ENCODE measurements at regions not wholly inside any gene's neighbourhood (a gene's known extent, or its start where the extent isn't known, plus 50 kb on each side); places are given as distances from the start of the nearest gene placed in this dataset.

DNA sequence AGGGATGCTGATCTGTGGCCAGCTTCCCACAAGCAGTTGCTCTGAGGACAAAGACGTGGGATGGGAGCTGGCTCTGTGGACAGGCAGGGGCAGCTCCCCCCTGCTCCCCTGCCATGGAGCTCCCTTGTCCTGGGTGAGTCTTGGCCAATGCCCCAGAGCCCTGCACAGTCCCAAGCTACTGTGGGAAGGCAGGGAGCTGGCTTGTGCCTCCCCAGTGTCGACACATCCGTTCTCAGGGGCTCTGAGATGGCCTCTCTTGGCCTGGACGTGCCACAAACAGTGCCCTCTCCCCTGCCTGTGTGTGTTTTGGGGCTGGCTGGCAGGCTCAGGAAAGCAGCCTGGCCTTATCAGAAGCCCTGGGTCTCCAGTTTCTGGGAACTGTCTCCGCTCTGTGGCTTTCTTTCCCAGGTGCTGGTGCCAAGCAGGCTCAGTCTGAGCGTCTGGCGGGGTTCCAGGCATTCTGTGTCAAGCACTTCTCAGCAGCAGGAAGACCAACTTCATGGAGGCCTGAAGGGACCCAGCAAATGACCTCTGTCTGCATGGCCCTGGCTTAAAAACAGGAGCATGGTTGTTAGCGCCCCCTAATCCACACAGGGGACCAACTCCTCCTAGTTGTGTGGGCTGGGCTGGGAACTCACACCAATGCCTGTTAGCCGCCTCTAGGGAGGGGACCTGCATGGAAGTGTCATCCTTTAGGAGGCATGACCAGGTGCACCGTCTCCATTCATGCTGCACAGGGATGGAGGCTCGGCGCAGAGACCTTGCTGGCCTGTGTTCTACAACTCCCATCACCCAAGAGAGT is 375.2 kb downstream of the RPS24 start:
- Histone ChIP-seq H3K4me1 (ENCODE audit: insufficient read depth, low read length, poor library complexity, severe bottlenecking) (peaks cover 3% of the 10 kb centered on the region), H3K9me3 (ENCODE audit: low read depth, low read length, poor library complexity, severe bottlenecking) (no peaks in the 10 kb centered on the region), H3K4me3 (ENCODE audit: low read depth, low read length, poor library complexity, severe bottlenecking) (no peak overlapping the region), H3K27ac (ENCODE audit: low read depth, low read length, poor library complexity, severe bottlenecking) (no peak overlapping the region), H3K27me3 (replicated peaks; ENCODE audit: insufficient read depth, low read depth, low read length, poor library complexity) (no peaks in the 10 kb centered on the region), H3K36me3 (ENCODE audit: insufficient read depth, low read length, poor library complexity, severe bottlenecking) (no peaks in the 10 kb centered on the region)
- intact Hi-C loops (cut with micrococcal nuclease; ENCODE audit: unreplicated experiment): no loop called here
- BruUV-seq (replicated peaks): no TSS peak
- DNase-seq (ENCODE audit: low spot score): no peak
- ChIA-PET CTCF (no interaction called here), POLR2A (ENCODE audit: low non-redundant PET) (interaction anchor here (0.5 kb wide), 1 partner anchor 14 kb away, joined by 5 read pairs; no protein-coding TSS in a partner anchor)
- TF ChIP-seq, protein P1, sequence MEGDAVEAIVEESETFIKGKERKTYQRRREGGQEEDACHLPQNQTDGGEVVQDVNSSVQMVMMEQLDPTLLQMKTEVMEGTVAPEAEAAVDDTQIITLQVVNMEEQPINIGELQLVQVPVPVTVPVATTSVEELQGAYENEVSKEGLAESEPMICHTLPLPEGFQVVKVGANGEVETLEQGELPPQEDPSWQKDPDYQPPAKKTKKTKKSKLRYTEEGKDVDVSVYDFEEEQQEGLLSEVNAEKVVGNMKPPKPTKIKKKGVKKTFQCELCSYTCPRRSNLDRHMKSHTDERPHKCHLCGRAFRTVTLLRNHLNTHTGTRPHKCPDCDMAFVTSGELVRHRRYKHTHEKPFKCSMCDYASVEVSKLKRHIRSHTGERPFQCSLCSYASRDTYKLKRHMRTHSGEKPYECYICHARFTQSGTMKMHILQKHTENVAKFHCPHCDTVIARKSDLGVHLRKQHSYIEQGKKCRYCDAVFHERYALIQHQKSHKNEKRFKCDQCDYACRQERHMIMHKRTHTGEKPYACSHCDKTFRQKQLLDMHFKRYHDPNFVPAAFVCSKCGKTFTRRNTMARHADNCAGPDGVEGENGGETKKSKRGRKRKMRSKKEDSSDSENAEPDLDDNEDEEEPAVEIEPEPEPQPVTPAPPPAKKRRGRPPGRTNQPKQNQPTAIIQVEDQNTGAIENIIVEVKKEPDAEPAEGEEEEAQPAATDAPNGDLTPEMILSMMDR (conservative IDR thresholded peaks at IDR 0.05; ENCODE audit: low read depth, low read length): no peak
- TF ChIP-seq EZH2 (IDR thresholded peaks at IDR 0.05; ENCODE audit: borderline replicate concordance, low read depth, low read length, poor library complexity, severe bottlenecking): no peak

DNA sequence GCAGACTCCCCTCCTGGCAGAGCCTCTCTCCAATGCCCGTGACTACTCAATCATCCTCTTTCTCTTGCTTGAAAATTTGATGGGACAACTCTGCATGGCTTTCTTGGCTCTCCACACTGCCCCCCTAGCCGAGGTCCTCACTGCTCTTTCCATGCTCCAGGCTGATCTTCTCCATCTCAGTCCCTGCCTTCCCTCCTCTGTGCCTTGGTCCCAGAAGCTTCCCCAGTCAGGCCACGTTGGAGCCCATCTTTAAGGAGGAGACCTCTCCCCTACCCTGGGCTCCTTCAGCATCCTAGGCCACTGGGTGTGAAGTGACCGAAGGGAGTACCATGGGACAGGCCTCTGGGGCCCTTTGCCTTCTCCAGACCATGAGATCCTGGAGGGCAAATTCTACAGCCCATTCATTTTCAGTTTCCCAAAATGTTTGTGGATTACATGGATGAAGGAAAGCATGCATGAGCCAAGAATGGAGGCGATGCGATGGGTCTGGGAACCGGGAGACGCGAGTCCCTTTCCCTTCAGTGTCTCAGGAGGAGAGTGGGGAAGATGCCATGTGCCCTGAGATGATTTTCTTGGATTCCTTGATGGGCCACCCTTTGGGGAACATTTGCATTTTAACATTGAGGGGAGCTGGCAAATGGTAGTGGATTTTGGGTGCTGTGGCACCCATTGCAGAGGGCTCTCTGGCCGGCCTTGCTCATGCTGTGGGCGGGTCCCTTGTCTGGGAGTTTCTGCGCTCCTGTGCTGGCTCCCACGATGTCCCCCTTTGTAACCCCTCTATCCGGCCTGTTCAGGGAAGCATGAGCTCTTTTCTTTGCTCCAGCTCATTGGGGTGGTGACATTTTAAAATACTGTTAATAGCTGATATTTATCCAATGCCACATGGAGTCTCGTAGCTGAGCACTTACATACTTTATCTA is 376.6 kb downstream of the RPS24 start:
- no peak overlapping the region for H3K27ac ChIP-seq (ENCODE audit: low read depth, low read length, poor library complexity, severe bottlenecking)
- POLR2A ChIA-PET (ENCODE audit: low non-redundant PET): no interaction called here
- DNase-seq (ENCODE audit: low spot score): no peak
- peaks cover 3% of the 10 kb centered on the region for H3K4me1 ChIP-seq (ENCODE audit: insufficient read depth, low read length, poor library complexity, severe bottlenecking)
- H3K27me3 ChIP-seq (replicated peaks; ENCODE audit: insufficient read depth, low read depth, low read length, poor library complexity): no peaks in the 10 kb centered on the region
- H3K9me3 ChIP-seq (ENCODE audit: low read depth, low read length, poor library complexity, severe bottlenecking): no peaks in the 10 kb centered on the region
- CTCF ChIA-PET: no interaction called here
- TF ChIP-seq, protein P1 (conservative IDR thresholded peaks at IDR 0.05; ENCODE audit: low read depth, low read length): no peak
- no peak for TF ChIP-seq EZH2 (IDR thresholded peaks at IDR 0.05; ENCODE audit: borderline replicate concordance, low read depth, low read length, poor library complexity, severe bottlenecking)
- no peaks in the 10 kb centered on the region for H3K36me3 ChIP-seq (ENCODE audit: insufficient read depth, low read length, poor library complexity, severe bottlenecking)
- no TSS peak for BruUV-seq (replicated peaks)
- no peak overlapping the region for H3K4me3 ChIP-seq (ENCODE audit: low read depth, low read length, poor library complexity, severe bottlenecking)
- intact Hi-C loops (cut with micrococcal nuclease; ENCODE audit: unreplicated experiment): no loop called here

DNA sequence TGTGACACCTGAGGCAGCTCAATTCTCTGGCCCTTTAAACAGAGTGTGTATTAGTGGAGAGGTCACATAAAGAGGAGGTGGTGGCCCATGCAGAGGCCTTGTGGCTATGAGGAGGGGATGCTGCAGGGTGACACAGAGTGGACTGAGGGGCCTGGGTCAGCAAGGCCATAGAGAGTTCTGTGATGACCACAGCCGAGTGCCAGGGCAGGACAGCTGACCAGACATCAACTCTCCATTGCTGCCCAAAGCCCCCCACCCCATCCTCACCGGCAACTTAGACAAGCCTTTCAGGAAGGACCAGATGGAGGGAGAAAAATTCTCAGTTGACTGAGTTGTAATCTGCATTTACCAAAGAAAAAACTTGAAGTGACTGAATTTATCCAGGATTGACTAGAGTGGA is 378.1 kb downstream of the RPS24 start:
- no peaks in the 10 kb centered on the region for H3K9me3 ChIP-seq (ENCODE audit: low read depth, low read length, poor library complexity, severe bottlenecking)
- no peak overlapping the region for H3K4me3 ChIP-seq (ENCODE audit: low read depth, low read length, poor library complexity, severe bottlenecking)
- TF ChIP-seq, protein P1 (conservative IDR thresholded peaks at IDR 0.05; ENCODE audit: low read depth, low read length): no peak
- no peak for TF ChIP-seq EZH2 (IDR thresholded peaks at IDR 0.05; ENCODE audit: borderline replicate concordance, low read depth, low read length, poor library complexity, severe bottlenecking)
- no peaks in the 10 kb centered on the region for H3K27me3 ChIP-seq (replicated peaks; ENCODE audit: insufficient read depth, low read depth, low read length, poor library complexity)
- no peaks in the 10 kb centered on the region for H3K36me3 ChIP-seq (ENCODE audit: insufficient read depth, low read length, poor library complexity, severe bottlenecking)
- no peak overlapping the region for H3K27ac ChIP-seq (ENCODE audit: low read depth, low read length, poor library complexity, severe bottlenecking)
- DNase-seq (ENCODE audit: low spot score): no peak
- BruUV-seq (replicated peaks): no TSS peak
- H3K4me1 ChIP-seq (ENCODE audit: insufficient read depth, low read length, poor library complexity, severe bottlenecking): peaks cover 3% of the 10 kb centered on the region
- intact Hi-C loops (cut with micrococcal nuclease; ENCODE audit: unreplicated experiment): no loop called here
- POLR2A ChIA-PET (ENCODE audit: low non-redundant PET): no interaction called here
- CTCF ChIA-PET: no interaction called here
